Neutrophil (primary cell): ENCODE measurements at regions not wholly inside any gene's neighbourhood (a gene's known extent, or its start where the extent isn't known, plus 50 kb on each side); places are given as distances from the start of the nearest gene placed in this dataset.

Source experiments
- H3K27ac ChIP-seq: fragments of 200-600 bp; sonication (generic); 2 replicates; pipeline ENCODE4 v1.5.1; 2016; ENCODE audit warnings: mild to moderate bottlenecking, moderate library complexity
- H3K27me3 ChIP-seq: fragments of 200-600 bp; sonication (generic); 2 replicates; pipeline ENCODE4 v1.6.0; 2016; ENCODE audit warnings: mild to moderate bottlenecking
- H3K36me3 ChIP-seq: fragments of 200-600 bp; sonication (generic); 2 replicates; pipeline ENCODE4 v1.5.1; 2017
- H3K4me1 ChIP-seq, 2 experiments: fragments of 200-600 bp in 1 of 2; sonication (generic) in 1 of 2; 1 replicate in 1 of 2; 2 replicates in 1 of 2; pipeline versions ENCODE4 v1.5.1 to v1.6.1; 2013 to 2016; ENCODE audit warnings: low read depth in 1 of 2, low read length in 1 of 2, mild to moderate bottlenecking in 1 of 2, moderate library complexity in 1 of 2; ENCODE audit not compliant: control insufficient read depth in 1 of 2, insufficient read depth in 1 of 2
- H3K4me3 ChIP-seq, 2 experiments: fragments of 200-600 bp in 1 of 2; sonication (generic) in 1 of 2; 1 replicate in 1 of 2; 2 replicates in 1 of 2; pipeline ENCODE4 v1.5.1; 2013 to 2016; ENCODE audit warnings: low read depth in 1 of 2, low read length in 1 of 2, mild to moderate bottlenecking in 1 of 2, moderate library complexity in 1 of 2
- H3K9me3 ChIP-seq: fragments of 200-600 bp; sonication (generic); 2 replicates; pipeline ENCODE4 v1.5.1; 2016
- CTCF ChIP-seq: fragments of 200-600 bp; sonication (generic); IDR thresholded peaks from 2 replicates; pipeline ENCODE4 v1.5.1; 2016; ENCODE audit warnings: antibody characterized with exemption

GRCh38 chr12:124485371-124485770, 82.0 kb downstream of the NCOR2 start:
- Histone ChIP-seq H3K27ac (no peak overlapping the region), H3K4me1 (no peaks in the 10 kb centered on the region), H3K36me3 (peaks cover 13% of the 10 kb centered on the region), H3K4me3 (no peak overlapping the region), H3K27me3 (no peaks in the 10 kb centered on the region), H3K9me3 (no peaks in the 10 kb centered on the region)
- no peak for TF ChIP-seq CTCF

- no peaks in the 10 kb centered on the region for H3K9me3 ChIP-seq
- H3K4me1 ChIP-seq, result no peaks in the 10 kb centered on the region
- H3K4me3 ChIP-seq, result no peak overlapping the region
- no peak overlapping the region for H3K27ac ChIP-seq
- no peaks in the 10 kb centered on the region for H3K27me3 ChIP-seq
- TF ChIP-seq CTCF, result no peak
- H3K36me3 ChIP-seq, result peaks cover 13% of the 10 kb centered on the region
Observed at GRCh38 chr12:124484526-124484953, 82.9 kb downstream of the NCOR2 start.

- no peak for TF ChIP-seq CTCF
- Histone ChIP-seq H3K4me3 (no peak overlapping the region), H3K36me3 (peaks cover 13% of the 10 kb centered on the region), H3K27me3 (no peaks in the 10 kb centered on the region), H3K9me3 (no peaks in the 10 kb centered on the region), H3K27ac (no peak overlapping the region), H3K4me1 (no peaks in the 10 kb centered on the region)
Observed at GRCh38 chr12:124484067-124484466, 83.3 kb downstream of the NCOR2 start.

- Histone ChIP-seq H3K4me3 (no peak overlapping the region), H3K36me3 (peaks cover 13% of the 10 kb centered on the region)
Observed at GRCh38 chr12:124482901-124483799, 84.3 kb downstream of the NCOR2 start.

GRCh38 chr12:124482567-124482893, 84.9 kb downstream of the NCOR2 start:
- H3K27me3 ChIP-seq, result no peaks in the 10 kb centered on the region
- no peak overlapping the region for H3K27ac ChIP-seq
- H3K4me1 ChIP-seq, result no peaks in the 10 kb centered on the region
- peaks cover 13% of the 10 kb centered on the region for H3K36me3 ChIP-seq
- TF ChIP-seq CTCF, result no peak
- no peak overlapping the region for H3K4me3 ChIP-seq
- H3K9me3 ChIP-seq, result no peaks in the 10 kb centered on the region

More at GRCh38 chr12:124482901-124483799, 84.3 kb downstream of the NCOR2 start:
- Histone ChIP-seq H3K4me1 (no peaks in the 10 kb centered on the region), H3K27ac (no peak overlapping the region), H3K9me3 (no peaks in the 10 kb centered on the region), H3K27me3 (no peaks in the 10 kb centered on the region)
- no peak for TF ChIP-seq CTCF
